ENCODE measurements at regions not wholly inside any gene's neighbourhood (a gene's known extent, or its start where the extent isn't known, plus 50 kb on each side); places are given as distances from the start of the nearest gene placed in this dataset.

DNA sequence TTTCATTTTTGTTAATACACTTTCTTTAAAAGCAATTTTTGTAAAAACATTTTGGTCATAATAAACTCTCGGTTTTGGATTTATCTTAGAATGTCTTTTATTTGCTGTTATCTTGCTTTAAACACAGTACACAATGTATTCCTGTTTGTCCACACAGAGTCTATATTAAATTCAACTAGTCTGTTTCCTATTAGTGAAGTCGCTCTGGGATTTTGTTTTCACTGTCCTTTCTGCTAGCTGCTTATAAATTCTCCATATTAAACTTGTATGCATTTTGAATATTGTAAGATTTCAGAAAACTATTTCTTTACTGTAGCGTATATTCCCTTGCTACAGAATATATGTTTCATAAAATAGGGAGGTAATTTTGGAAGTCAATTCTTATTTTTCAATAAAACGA is 630.2 kb downstream of the HDGFL1 start:
- TF ChIP-seq CHD2 (IDR thresholded peaks at IDR 0.05; ENCODE audit: low read length, partially characterized antibody) (no peak), RARB (CRISPR knock-in tag; IDR thresholded peaks at IDR 0.05) (no peak), MAZ (IDR thresholded peaks at IDR 0.05; ENCODE audit: borderline replicate concordance, low read depth, low read length) (no peak), EP300 (IDR thresholded peaks at IDR 0.05) (no peak), BHLHE40 (IDR thresholded peaks at IDR 0.05; ENCODE audit: low read depth, low read length) (no peak), POLR2A (IDR thresholded peaks at IDR 0.05; ENCODE audit: low read length) (no peak), MAFK (IDR thresholded peaks at IDR 0.05; ENCODE audit: partially characterized antibody) (no peak), HEYL (CRISPR knock-in tag; IDR thresholded peaks at IDR 0.05) (no peak), ZFP36 (IDR thresholded peaks at IDR 0.05; ENCODE audit: borderline replicate concordance, partially characterized antibody) (no peak)
- TF ChIP-seq, protein P1, sequence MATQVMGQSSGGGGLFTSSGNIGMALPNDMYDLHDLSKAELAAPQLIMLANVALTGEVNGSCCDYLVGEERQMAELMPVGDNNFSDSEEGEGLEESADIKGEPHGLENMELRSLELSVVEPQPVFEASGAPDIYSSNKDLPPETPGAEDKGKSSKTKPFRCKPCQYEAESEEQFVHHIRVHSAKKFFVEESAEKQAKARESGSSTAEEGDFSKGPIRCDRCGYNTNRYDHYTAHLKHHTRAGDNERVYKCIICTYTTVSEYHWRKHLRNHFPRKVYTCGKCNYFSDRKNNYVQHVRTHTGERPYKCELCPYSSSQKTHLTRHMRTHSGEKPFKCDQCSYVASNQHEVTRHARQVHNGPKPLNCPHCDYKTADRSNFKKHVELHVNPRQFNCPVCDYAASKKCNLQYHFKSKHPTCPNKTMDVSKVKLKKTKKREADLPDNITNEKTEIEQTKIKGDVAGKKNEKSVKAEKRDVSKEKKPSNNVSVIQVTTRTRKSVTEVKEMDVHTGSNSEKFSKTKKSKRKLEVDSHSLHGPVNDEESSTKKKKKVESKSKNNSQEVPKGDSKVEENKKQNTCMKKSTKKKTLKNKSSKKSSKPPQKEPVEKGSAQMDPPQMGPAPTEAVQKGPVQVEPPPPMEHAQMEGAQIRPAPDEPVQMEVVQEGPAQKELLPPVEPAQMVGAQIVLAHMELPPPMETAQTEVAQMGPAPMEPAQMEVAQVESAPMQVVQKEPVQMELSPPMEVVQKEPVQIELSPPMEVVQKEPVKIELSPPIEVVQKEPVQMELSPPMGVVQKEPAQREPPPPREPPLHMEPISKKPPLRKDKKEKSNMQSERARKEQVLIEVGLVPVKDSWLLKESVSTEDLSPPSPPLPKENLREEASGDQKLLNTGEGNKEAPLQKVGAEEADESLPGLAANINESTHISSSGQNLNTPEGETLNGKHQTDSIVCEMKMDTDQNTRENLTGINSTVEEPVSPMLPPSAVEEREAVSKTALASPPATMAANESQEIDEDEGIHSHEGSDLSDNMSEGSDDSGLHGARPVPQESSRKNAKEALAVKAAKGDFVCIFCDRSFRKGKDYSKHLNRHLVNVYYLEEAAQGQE (IDR thresholded peaks at IDR 0.05) = no peak
- TF ChIP-seq, protein P2, sequence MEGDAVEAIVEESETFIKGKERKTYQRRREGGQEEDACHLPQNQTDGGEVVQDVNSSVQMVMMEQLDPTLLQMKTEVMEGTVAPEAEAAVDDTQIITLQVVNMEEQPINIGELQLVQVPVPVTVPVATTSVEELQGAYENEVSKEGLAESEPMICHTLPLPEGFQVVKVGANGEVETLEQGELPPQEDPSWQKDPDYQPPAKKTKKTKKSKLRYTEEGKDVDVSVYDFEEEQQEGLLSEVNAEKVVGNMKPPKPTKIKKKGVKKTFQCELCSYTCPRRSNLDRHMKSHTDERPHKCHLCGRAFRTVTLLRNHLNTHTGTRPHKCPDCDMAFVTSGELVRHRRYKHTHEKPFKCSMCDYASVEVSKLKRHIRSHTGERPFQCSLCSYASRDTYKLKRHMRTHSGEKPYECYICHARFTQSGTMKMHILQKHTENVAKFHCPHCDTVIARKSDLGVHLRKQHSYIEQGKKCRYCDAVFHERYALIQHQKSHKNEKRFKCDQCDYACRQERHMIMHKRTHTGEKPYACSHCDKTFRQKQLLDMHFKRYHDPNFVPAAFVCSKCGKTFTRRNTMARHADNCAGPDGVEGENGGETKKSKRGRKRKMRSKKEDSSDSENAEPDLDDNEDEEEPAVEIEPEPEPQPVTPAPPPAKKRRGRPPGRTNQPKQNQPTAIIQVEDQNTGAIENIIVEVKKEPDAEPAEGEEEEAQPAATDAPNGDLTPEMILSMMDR (IDR thresholded peaks at IDR 0.05) = no peak
- TF ChIP-seq, protein P3, sequence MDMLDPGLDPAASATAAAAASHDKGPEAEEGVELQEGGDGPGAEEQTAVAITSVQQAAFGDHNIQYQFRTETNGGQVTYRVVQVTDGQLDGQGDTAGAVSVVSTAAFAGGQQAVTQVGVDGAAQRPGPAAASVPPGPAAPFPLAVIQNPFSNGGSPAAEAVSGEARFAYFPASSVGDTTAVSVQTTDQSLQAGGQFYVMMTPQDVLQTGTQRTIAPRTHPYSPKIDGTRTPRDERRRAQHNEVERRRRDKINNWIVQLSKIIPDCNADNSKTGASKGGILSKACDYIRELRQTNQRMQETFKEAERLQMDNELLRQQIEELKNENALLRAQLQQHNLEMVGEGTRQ (IDR thresholded peaks at IDR 0.05) = no peak
- TF ChIP-seq, protein P4, sequence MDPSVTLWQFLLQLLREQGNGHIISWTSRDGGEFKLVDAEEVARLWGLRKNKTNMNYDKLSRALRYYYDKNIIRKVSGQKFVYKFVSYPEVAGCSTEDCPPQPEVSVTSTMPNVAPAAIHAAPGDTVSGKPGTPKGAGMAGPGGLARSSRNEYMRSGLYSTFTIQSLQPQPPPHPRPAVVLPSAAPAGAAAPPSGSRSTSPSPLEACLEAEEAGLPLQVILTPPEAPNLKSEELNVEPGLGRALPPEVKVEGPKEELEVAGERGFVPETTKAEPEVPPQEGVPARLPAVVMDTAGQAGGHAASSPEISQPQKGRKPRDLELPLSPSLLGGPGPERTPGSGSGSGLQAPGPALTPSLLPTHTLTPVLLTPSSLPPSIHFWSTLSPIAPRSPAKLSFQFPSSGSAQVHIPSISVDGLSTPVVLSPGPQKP (IDR thresholded peaks at IDR 0.05; ENCODE audit: low read depth, low read length) = no peak

All from A549 (cell line).